ENCODE measurements at regions not wholly inside any gene's neighbourhood (a gene's known extent, or its start where the extent isn't known, plus 50 kb on each side); places are given as distances from the start of the nearest gene placed in this dataset.
A peak's percentile ranks its signal among the peaks of the same experiment; 100 is the strongest.

DNA sequence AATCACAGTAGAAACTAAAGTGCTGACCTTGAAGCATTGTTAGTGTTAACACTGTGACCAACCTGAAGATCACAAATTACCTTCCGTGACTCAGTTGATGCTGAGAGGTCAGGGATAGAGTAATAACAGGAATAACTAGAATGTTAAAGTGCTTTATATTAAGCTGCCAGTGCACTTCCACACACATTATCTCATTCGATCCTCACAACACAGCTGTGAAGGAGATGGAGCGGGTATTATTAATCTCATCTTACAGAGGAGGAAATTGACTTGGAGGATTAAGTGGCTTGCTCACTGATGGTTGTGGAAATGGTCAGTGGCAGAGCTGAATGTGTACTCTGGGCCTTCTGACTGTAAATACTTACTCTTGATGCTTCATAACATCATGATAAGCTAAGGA is 252.5 kb upstream of the DMRT1 start:
- DNase-seq (ENCODE audit: low spot score): no peak
- H3K27ac ChIP-seq: peak overlapping the region; percentile 80
- ChIA-PET POLR2A (ENCODE audit: low non-redundant PET) (no interaction called here), CTCF (interaction anchor here (0.6 kb wide), 1 partner anchor 22 kb away, joined by 3 read pairs; no protein-coding TSS in a partner anchor)
- TF ChIP-seq, protein P1, sequence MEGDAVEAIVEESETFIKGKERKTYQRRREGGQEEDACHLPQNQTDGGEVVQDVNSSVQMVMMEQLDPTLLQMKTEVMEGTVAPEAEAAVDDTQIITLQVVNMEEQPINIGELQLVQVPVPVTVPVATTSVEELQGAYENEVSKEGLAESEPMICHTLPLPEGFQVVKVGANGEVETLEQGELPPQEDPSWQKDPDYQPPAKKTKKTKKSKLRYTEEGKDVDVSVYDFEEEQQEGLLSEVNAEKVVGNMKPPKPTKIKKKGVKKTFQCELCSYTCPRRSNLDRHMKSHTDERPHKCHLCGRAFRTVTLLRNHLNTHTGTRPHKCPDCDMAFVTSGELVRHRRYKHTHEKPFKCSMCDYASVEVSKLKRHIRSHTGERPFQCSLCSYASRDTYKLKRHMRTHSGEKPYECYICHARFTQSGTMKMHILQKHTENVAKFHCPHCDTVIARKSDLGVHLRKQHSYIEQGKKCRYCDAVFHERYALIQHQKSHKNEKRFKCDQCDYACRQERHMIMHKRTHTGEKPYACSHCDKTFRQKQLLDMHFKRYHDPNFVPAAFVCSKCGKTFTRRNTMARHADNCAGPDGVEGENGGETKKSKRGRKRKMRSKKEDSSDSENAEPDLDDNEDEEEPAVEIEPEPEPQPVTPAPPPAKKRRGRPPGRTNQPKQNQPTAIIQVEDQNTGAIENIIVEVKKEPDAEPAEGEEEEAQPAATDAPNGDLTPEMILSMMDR (conservative IDR thresholded peaks at IDR 0.05; ENCODE audit: low read depth): no peak

DNA sequence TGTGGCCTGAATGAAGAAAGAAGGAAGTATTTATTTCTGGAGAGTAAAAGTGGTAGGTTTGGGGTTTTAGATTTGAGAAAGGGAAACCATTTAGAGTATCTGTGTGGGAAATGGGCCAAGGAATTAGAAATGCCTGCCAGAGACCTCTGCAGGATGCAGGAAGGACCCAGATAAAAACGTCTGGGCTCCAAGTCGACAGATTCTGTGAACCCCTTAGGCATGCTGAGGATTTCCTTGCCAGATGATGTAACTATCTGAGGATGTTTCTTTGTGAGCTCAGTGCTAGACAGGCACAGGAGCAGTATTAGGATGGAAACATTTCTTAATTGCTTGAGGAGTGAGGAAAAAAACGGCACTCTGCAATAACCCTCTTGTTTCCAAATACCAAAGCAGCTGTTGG is 251.8 kb upstream of the DMRT1 start:
- POLR2A ChIA-PET (ENCODE audit: low non-redundant PET): no interaction called here
- CTCF ChIA-PET: interaction anchor here (0.6 kb wide), 1 partner anchor 182 kb away, joined by 4 read pairs; no protein-coding TSS in a partner anchor
- peak; percentile 5 for DNase-seq (ENCODE audit: low spot score)
- H3K27ac ChIP-seq: peak overlapping the region; percentile 80
- TF ChIP-seq, protein P1 (conservative IDR thresholded peaks at IDR 0.05; ENCODE audit: low read depth): no peak

DNA sequence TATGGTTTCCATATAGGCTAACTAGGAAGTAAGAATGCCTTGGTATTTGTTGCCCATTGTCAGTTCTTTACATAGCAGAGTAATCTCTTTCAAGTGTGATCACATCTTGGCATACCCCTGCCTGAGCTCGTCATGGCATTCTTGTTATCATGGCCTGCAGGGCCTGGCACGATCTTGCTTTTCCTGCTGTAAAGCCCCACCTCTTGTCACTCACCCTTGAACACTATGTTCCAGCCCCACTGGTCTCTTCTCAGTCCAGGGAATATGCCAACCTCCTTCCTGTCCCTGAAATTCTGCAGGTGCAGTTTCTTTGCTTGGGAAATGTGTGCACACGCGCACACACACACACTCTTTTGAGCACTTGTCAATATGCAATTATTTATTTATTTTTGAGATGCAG is 250.2 kb upstream of the DMRT1 start:
- TF ChIP-seq, protein P1 (conservative IDR thresholded peaks at IDR 0.05; ENCODE audit: low read depth): no peak
- POLR2A ChIA-PET (ENCODE audit: low non-redundant PET): no interaction called here
- peak overlapping the region; percentile 92 for H3K27ac ChIP-seq
- CTCF ChIA-PET: no interaction called here
- DNase-seq (ENCODE audit: low spot score): peak; percentile 66

DNA sequence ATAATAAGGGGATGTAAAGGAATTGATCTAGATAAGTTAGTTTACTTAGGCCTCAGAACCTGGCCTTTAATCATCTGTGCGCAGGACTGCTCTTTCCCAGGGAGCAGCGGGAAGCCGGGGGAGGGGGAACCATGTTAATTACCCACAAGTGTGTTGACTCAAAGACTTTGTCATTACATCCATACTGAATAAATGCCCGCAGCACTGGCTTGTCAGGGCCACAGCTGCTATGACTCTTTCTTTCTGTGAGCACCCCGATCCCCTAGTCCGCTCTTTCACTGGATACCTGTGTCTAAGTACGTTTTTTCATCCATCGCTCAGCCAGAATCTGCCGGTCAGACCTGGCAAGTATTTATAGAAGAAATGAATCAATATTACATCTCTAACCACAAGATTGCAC is 249.3 kb upstream of the DMRT1 start:
- POLR2A ChIA-PET (ENCODE audit: low non-redundant PET): no interaction called here
- CTCF ChIA-PET: no interaction called here
- TF ChIP-seq, protein P1 (conservative IDR thresholded peaks at IDR 0.05; ENCODE audit: low read depth): no peak
- no peak for DNase-seq (ENCODE audit: low spot score)
- H3K27ac ChIP-seq: peak overlapping the region; percentile 92

DNA sequence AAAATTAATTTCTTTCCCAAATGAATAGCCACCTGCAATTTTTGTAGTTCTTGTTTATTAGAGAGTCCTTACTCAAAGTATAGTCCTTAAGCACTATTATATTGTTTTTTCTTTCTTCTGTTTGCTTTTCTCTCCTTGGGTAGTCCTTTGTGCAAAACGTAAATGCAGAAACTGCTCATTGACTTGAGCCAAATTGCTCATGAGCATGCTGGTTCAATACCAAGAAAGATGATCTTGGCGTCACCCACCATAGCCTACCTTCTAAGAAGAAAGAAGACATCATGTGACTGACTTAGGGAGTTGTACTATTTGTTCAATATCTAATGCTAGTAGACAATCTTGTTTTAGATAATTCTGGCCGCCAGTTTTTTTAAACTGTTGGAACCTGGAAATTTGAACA is 248.8 kb upstream of the DMRT1 start:
- no peak for DNase-seq (ENCODE audit: low spot score)
- ChIA-PET CTCF (no interaction called here), POLR2A (ENCODE audit: low non-redundant PET) (no interaction called here)
- TF ChIP-seq, protein P1 (conservative IDR thresholded peaks at IDR 0.05; ENCODE audit: low read depth): no peak
- H3K27ac ChIP-seq: no peak overlapping the region

DNA sequence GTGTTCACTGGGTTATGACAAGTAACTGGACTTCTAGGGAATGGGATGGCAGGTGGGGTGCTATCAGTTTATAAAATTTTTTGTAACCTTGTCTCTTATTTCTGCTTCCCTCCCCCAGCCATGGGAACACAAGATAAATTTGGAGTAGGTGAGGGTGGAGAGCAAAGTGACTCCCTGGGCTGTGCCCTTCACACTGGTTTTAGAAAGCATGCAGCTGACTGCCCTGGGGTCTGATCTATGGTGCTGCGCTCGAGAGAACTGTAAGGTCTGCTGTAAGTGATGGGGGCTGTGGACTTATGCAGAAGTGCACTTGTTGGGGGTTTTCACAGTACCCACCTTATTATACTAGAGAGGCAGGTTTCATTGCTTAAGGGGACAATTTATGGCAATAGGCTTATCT is 247.7 kb upstream of the DMRT1 start:
- TF ChIP-seq, protein P1 (conservative IDR thresholded peaks at IDR 0.05; ENCODE audit: low read depth): no peak
- POLR2A ChIA-PET (ENCODE audit: low non-redundant PET): no interaction called here
- CTCF ChIA-PET: no interaction called here
- H3K27ac ChIP-seq: no peak overlapping the region
- no peak for DNase-seq (ENCODE audit: low spot score)

DNA sequence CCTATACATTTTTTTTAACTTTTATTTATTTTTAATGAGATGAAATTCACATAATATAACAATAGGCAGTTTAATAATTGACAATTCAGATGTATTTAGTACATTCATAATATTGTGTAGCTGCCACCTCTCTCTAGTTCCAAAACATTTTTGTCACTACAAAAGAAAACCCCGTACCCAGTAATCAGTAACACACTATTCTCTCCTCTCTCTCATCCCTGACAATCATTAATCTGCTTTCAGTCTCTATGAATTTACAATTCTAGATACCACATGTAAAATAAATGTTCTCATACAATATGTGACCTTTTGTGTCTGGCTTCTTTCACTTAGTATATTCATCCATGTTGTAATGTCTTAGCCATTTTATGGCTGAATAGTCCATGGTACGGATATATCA is 244.8 kb upstream of the DMRT1 start:
- ChIA-PET POLR2A (ENCODE audit: low non-redundant PET) (no interaction called here), CTCF (no interaction called here)
- H3K27ac ChIP-seq: no peak overlapping the region
- TF ChIP-seq, protein P1 (conservative IDR thresholded peaks at IDR 0.05; ENCODE audit: low read depth): no peak
- DNase-seq (ENCODE audit: low spot score): no peak
